Peyer's patch (tissue), 4 donors: ENCODE measurements at regions not wholly inside any gene's neighbourhood (a gene's known extent, or its start where the extent isn't known, plus 50 kb on each side); places are given as distances from the start of the nearest gene placed in this dataset.

Experiments used
- CTCF ChIP-seq, 6 experiments: fragments of 450-650 bp in 4 of 6; fragments of 200-600 bp in 2 of 6; sonication (generic) in 1 of 6; IDR thresholded peaks; one replicate each; pipeline ENCODE4 v1.5.1; 2017 to 2019; ENCODE audit warnings: antibody characterized with exemption in 6 of 6, mild to moderate bottlenecking in 3 of 6, moderate library complexity in 1 of 6
- POLR2A ChIP-seq, 2 donors: fragments of 450-650 bp; IDR thresholded peaks; one replicate each; pipeline ENCODE4 v1.5.1; 2017; ENCODE audit warnings: antibody characterized with exemption in 2 of 2, mild to moderate bottlenecking in 2 of 2, moderate library complexity in 2 of 2

- no peak for TF ChIP-seq POLR2A (IDR thresholded peaks at IDR 0.05)
- TF ChIP-seq CTCF (IDR thresholded peaks at IDR 0.05), result no peak
Measured at GRCh38 chr10:28988980-28989379, 299.9 kb upstream of the LYZL1 start.
